WTC11 (cell line): ENCODE measurements at regions not wholly inside any gene's neighbourhood (a gene's known extent, or its start where the extent isn't known, plus 50 kb on each side); places are given as distances from the start of the nearest gene placed in this dataset.

Source experiments
- ATAC-seq: fragments of 200-7000 bp; cut with Tn5 transposase; 2 replicates; pipeline ENCODE4 v1.10.0; 2021; ENCODE audit warnings: mild to moderate bottlenecking, moderate library complexity
- CTCF ChIA-PET: fragments of 300-600 bp; sonication (Branson Sonifier 250); formaldehyde crosslinking; loops from one replicate; lab custom pipeline; 2021; ENCODE audit warnings: antibody characterized with exemption; lab: Charles Lee
- POLR2A ChIA-PET: fragments of 350-600 bp; sonication (Branson Sonifier 250); formaldehyde crosslinking; loops from one replicate; lab custom pipeline; 2021; ENCODE audit warnings: antibody characterized with exemption; lab: Charles Lee
- DNase-seq: peaks from one replicate; pipeline ENCODE4 v3.0.0; 2021; ENCODE audit warnings: low spot score
- H3K27ac Mint-ChIP-seq: 2 replicates; pipeline ENCODE4 v1.8.0; 2021; ENCODE audit warnings: mixed read lengths
- H3K27me3 Mint-ChIP-seq: 2 replicates; pipeline ENCODE4 v1.8.0; 2021; ENCODE audit warnings: low read depth, mild to moderate bottlenecking, moderate library complexity, mixed read lengths
- H3K36me3 Mint-ChIP-seq: 2 replicates; pipeline ENCODE4 v1.8.0; 2021; ENCODE audit warnings: mixed read lengths
- H3K4me1 Mint-ChIP-seq: 2 replicates; pipeline ENCODE4 v1.8.0; 2022; ENCODE audit warnings: mixed read lengths
- H3K4me3 Mint-ChIP-seq: 2 replicates; pipeline ENCODE4 v1.8.0; 2021; ENCODE audit warnings: mild to moderate bottlenecking, moderate library complexity, mixed read lengths
- H3K9me3 Mint-ChIP-seq: 2 replicates; pipeline ENCODE4 v1.8.0; 2021; ENCODE audit warnings: mixed read lengths
- AFF4 ChIP-seq: sonication (generic); formaldehyde crosslinking; IDR thresholded peaks from 2 replicates; pipeline ENCODE4 v1.8.1; 2023; ENCODE audit warnings: mild to moderate bottlenecking, missing genetic modification reagents, borderline replicate concordance
- ATF1 ChIP-seq: sonication (generic); formaldehyde crosslinking; IDR thresholded peaks from 2 replicates; pipeline ENCODE4 v1.8.1; 2023; ENCODE audit warnings: mild to moderate bottlenecking, moderate library complexity, missing genetic modification reagents
- ATF6 ChIP-seq: sonication (generic); formaldehyde crosslinking; IDR thresholded peaks from 2 replicates; pipeline ENCODE4 v1.8.1; 2023; ENCODE audit warnings: mild to moderate bottlenecking, missing genetic modification reagents
- E2F5 ChIP-seq: sonication (generic); formaldehyde crosslinking; IDR thresholded peaks from 2 replicates; pipeline ENCODE4 v1.8.1; 2022; ENCODE audit warnings: mild to moderate bottlenecking, moderate library complexity, missing genetic modification reagents
- EMX1 ChIP-seq: fragments of 250-450 bp; sonication (Bioruptor Pico); IDR thresholded peaks from 2 replicates; pipeline ENCODE4 v1.8.0; 2021; ENCODE audit warnings: mild to moderate bottlenecking
- GRHL2 ChIP-seq: fragments of 250-450 bp; sonication (Bioruptor Pico); IDR thresholded peaks from 2 replicates; pipeline ENCODE4 v1.8.0; 2022; ENCODE audit warnings: mild to moderate bottlenecking, moderate library complexity; ENCODE audit not compliant: insufficient replicate concordance, severe bottlenecking
- MYBL2 ChIP-seq: sonication (generic); formaldehyde crosslinking; IDR thresholded peaks from 2 replicates; pipeline ENCODE4 v1.8.1; 2023; ENCODE audit warnings: mild to moderate bottlenecking, moderate library complexity, missing genetic modification reagents
- NFYB ChIP-seq: sonication (generic); formaldehyde crosslinking; conservative IDR thresholded peaks from 2 replicates; pipeline ENCODE4 v1.8.0; 2022; ENCODE audit warnings: low read depth, missing genetic modification reagents
- NR1H2 ChIP-seq: sonication (generic); formaldehyde crosslinking; IDR thresholded peaks from 2 replicates; pipeline ENCODE4 v1.9.0; 2021; ENCODE audit warnings: mild to moderate bottlenecking, moderate library complexity, missing genetic modification reagents
- RORB ChIP-seq: fragments of 250-450 bp; sonication (Bioruptor Pico); IDR thresholded peaks from 2 replicates; pipeline ENCODE4 v1.9.0; 2021; ENCODE audit warnings: mild to moderate bottlenecking
- TEAD1 ChIP-seq: sonication (generic); formaldehyde crosslinking; IDR thresholded peaks from 2 replicates; pipeline ENCODE4 v1.8.0; 2022; ENCODE audit warnings: mild to moderate bottlenecking, missing genetic modification reagents
- ZMAT4 ChIP-seq: fragments of 250-450 bp; sonication (Bioruptor Pico); IDR thresholded peaks from 2 replicates; pipeline ENCODE4 v1.9.0; 2021; ENCODE audit warnings: mild to moderate bottlenecking
- ZNF138 ChIP-seq: sonication (generic); formaldehyde crosslinking; conservative IDR thresholded peaks from 2 replicates; pipeline ENCODE4 v1.8.1; 2022; ENCODE audit warnings: mild to moderate bottlenecking, moderate library complexity, missing genetic modification reagents
- ZNF512 ChIP-seq: sonication (generic); formaldehyde crosslinking; IDR thresholded peaks from 2 replicates; pipeline ENCODE4 v1.8.1; 2022; ENCODE audit warnings: missing genetic modification reagents, borderline replicate concordance
- ZSCAN18 ChIP-seq: fragments of 250-450 bp; sonication (Bioruptor Pico); IDR thresholded peaks from 2 replicates; pipeline ENCODE4 v2.1.2; 2022; ENCODE audit warnings: mild to moderate bottlenecking, moderate library complexity
- TF ChIP-seq, protein P1 (sequence below): sonication (generic); formaldehyde crosslinking; IDR thresholded peaks from 2 replicates; pipeline ENCODE4 v1.8.0; 2023; ENCODE audit warnings: missing genetic modification reagents

- TF ChIP-seq, protein P1, sequence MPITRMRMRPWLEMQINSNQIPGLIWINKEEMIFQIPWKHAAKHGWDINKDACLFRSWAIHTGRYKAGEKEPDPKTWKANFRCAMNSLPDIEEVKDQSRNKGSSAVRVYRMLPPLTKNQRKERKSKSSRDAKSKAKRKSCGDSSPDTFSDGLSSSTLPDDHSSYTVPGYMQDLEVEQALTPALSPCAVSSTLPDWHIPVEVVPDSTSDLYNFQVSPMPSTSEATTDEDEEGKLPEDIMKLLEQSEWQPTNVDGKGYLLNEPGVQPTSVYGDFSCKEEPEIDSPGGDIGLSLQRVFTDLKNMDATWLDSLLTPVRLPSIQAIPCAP: no peak
- TF ChIP-seq ATF6 (CRISPR knock-in tag) (no peak), GRHL2 (CRISPR knock-in tag) (no peak)
- TF ChIP-seq, all 79 proteins: peak for 0
Observed at GRCh38 chr5:105167092-105167491, 1604.5 kb upstream of the NUDT12 start (continued).

- H3K4me3 Mint-ChIP-seq: no peak overlapping the region
- H3K9me3 Mint-ChIP-seq: peaks cover 27% of the 10 kb centered on the region
- POLR2A ChIA-PET: no interaction called here
Observed at GRCh38 chr5:105163547-105163946, 1601.0 kb upstream of the NUDT12 start.

More at GRCh38 chr5:105163547-105163946, 1601.0 kb upstream of the NUDT12 start:
- CTCF ChIA-PET: no interaction called here
- Mint-ChIP-seq H3K36me3 (peaks cover 11% of the 10 kb centered on the region), H3K4me1 (peaks cover 18% of the 10 kb centered on the region), H3K27ac (no peak overlapping the region), H3K27me3 (no peaks in the 10 kb centered on the region)
- ATAC-seq (no peak), DNase-seq (no peak)
- TF ChIP-seq E2F5 (CRISPR knock-in tag): no peak
- TF ChIP-seq ATF1 (CRISPR knock-in tag): no peak
- no peak for TF ChIP-seq MYBL2
- no peak for TF ChIP-seq ZNF512 (CRISPR knock-in tag)
- no peak for TF ChIP-seq ZSCAN18 (CRISPR knock-in tag)
- TF ChIP-seq TEAD1 (CRISPR knock-in tag): no peak
- no peak for TF ChIP-seq NFYB
- no peak for TF ChIP-seq AFF4 (CRISPR knock-in tag)
- TF ChIP-seq EMX1: no peak
- no peak for TF ChIP-seq RORB (CRISPR knock-in tag)
- TF ChIP-seq NR1H2 (CRISPR knock-in tag): no peak
- no peak for TF ChIP-seq ZMAT4
- TF ChIP-seq ZNF138 (CRISPR knock-in tag): no peak
